ENCODE measurements at regions not wholly inside any gene's neighbourhood (a gene's known extent, or its start where the extent isn't known, plus 50 kb on each side); places are given as distances from the start of the nearest gene placed in this dataset.

GRCh38 chr22:27445881-27446280 lies 355.7 kb downstream of the MN1 start:
- ATAC-seq (replicated peaks in 6 of 8), result no peak
- H3K4me3 ChIP-seq, result no peak overlapping the region
- in situ Hi-C loops (cut with MboI; ENCODE audit: low pct_unique_long_range_greater_than_20kb in 2 of 9, low sequenced_read_pairs in 9 of 9, unreplicated experiment in 9 of 9), result no loop called here
- 20 to 81% (median 80%) methylated on average over 1 to 4 of the region's 10 CpGs; no CpG with 5 or more reads in 5 of the 10 experiments for WGBS, 10 experiments
- no peak overlapping the region for H3K27ac ChIP-seq
- H3K4me1 ChIP-seq (replicated peaks in 1 of 2), result peaks cover 28 to 37% of the 10 kb centered on the region in 2 donors

DNA sequence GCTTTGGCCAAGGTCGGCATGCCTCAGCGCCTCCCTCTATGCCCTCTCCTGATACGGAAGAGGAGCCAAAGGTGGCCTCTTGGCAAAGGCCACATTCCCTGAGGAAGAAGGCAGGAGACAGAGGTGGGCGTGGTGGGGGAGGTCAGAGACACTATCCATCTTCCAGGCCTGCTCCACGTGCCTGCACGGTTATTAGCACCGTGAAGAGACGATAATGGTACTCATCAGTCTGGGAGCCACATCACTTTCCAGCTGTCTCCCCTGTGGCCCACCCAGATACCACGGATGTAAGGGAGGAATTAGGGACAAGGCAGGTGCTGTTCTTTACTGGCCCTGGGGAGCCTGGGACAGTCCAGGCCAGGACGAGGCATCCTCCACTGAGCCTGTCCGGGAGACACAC lies 354.3 kb downstream of the MN1 start:
- in situ Hi-C loops (cut with MboI; ENCODE audit: low pct_unique_long_range_greater_than_20kb in 2 of 9, low sequenced_read_pairs in 9 of 9, unreplicated experiment in 9 of 9), result no loop called here
- WGBS, 10 experiments, result 50 to 83% (median 59%) methylated on average over 1 to 7 of the region's 11 CpGs; no CpG with 5 or more reads in 5 of the 10 experiments
- peak in 3 of 8 experiments; percentile 32 to 59 (median 44) for ATAC-seq (replicated peaks in 6 of 8)
- Histone ChIP-seq H3K27ac (no peak overlapping the region), H3K4me3 (no peak overlapping the region), H3K4me1 (replicated peaks in 1 of 2) (peaks cover 19 to 27% of the 10 kb centered on the region in 2 donors)

- Histone ChIP-seq H3K4me1 (replicated peaks in 1 of 2) (peaks cover 10 to 12% of the 10 kb centered on the region in 2 donors), H3K27ac (no peak overlapping the region), H3K4me3 (no peak overlapping the region)
- in situ Hi-C loops (cut with MboI; ENCODE audit: low pct_unique_long_range_greater_than_20kb in 2 of 9, low sequenced_read_pairs in 9 of 9, unreplicated experiment in 9 of 9), result no loop called here
- no peak for ATAC-seq (replicated peaks in 6 of 8)
Measured at GRCh38 chr22:27450448-27450847, 351.1 kb downstream of the MN1 start.

DNA sequence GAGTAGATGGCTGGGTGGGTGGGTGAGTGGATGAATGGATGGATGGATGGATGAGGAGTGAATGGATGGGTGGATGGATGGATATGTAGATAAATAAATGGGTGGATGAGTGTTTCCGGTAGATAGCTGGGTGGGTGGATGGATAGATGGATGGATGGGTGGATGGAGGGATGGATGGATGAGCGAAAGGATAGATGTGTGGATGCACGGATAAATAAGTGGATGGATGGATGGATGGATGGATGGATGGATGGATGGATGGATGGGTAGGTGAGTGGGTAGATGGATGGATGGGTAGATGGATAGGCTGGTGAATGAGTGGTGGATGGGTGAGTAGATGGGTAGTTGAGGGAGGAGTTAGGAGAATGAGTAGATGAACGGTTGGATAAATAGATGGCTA lies 349.3 kb downstream of the MN1 start:
- WGBS, 10 experiments, result 45 to 93% (median 70%) methylated on average over 1 to 4 of the region's 4 CpGs; no CpG with 5 or more reads in 2 of the 10 experiments
- Histone ChIP-seq H3K27ac (no peak overlapping the region), H3K4me1 (replicated peaks in 1 of 2) (peaks cover 10 to 11% of the 10 kb centered on the region in 2 donors), H3K4me3 (no peak overlapping the region)
- in situ Hi-C loops (cut with MboI; ENCODE audit: low pct_unique_long_range_greater_than_20kb in 2 of 9, low sequenced_read_pairs in 9 of 9, unreplicated experiment in 9 of 9), result no loop called here
- ATAC-seq (replicated peaks in 6 of 8), result no peak

DNA sequence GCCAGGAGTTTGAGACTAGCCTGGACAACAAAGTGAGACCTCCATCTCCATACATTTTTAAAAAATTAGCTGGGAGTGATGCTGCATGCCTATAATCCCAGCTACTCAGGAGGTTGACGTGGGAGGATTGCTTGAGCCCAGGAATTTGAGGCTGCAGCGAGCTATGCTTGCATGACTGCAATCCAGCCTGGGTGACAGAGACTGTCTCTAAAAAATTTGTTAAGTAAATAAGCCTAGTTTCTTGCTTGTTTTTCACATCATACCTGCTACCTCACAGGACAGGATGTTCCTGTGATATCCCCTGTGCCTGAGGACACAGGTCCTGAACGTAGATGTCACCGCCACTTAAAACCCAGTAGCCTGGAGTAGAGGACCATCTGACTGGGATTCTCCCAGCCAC lies 348.6 kb downstream of the MN1 start:
- peaks cover 7 to 12% of the 10 kb centered on the region in 2 donors for H3K4me1 ChIP-seq (replicated peaks in 1 of 2)
- no peak overlapping the region for H3K27ac ChIP-seq
- H3K4me3 ChIP-seq, result no peak overlapping the region
- peak in 2 of 8 experiments; percentile 21 to 71 for ATAC-seq (replicated peaks in 6 of 8)
- in situ Hi-C loops (cut with MboI; ENCODE audit: low pct_unique_long_range_greater_than_20kb in 2 of 9, low sequenced_read_pairs in 9 of 9, unreplicated experiment in 9 of 9), result no loop called here
- 40 to 96% (median 73%) methylated on average over 1 to 4 of the region's 4 CpGs; no CpG with 5 or more reads in 1 of the 10 experiments for WGBS, 10 experiments

GRCh38 chr22:27453725-27454124 lies 347.8 kb downstream of the MN1 start:
- in situ Hi-C loops (cut with MboI; ENCODE audit: low pct_unique_long_range_greater_than_20kb in 2 of 9, low sequenced_read_pairs in 9 of 9, unreplicated experiment in 9 of 9), result no loop called here
- peaks cover 7 to 12% of the 10 kb centered on the region in 2 donors for H3K4me1 ChIP-seq (replicated peaks in 1 of 2)
- H3K4me3 ChIP-seq, result no peak overlapping the region
- 23 to 100% (median 63%) methylated on average over 1 to 3 of the region's 4 CpGs; no CpG with 5 or more reads in 2 of the 10 experiments for WGBS, 10 experiments
- ATAC-seq (replicated peaks in 6 of 8), result no peak
- no peak overlapping the region for H3K27ac ChIP-seq

- Histone ChIP-seq H3K4me3 (no peak overlapping the region), H3K27ac (no peak overlapping the region), H3K4me1 (replicated peaks in 1 of 2) (peaks cover 7 to 12% of the 10 kb centered on the region in 2 donors)
- ATAC-seq (replicated peaks in 6 of 8), result peak in 3 of 8 experiments; percentile 18 to 36 (median 23)
- WGBS, 10 experiments, result 25 to 100% (median 81%) methylated on average over 1 to 4 of the region's 4 CpGs; no CpG with 5 or more reads in 3 of the 10 experiments
- in situ Hi-C loops (cut with MboI; ENCODE audit: low pct_unique_long_range_greater_than_20kb in 2 of 9, low sequenced_read_pairs in 9 of 9, unreplicated experiment in 9 of 9), result no loop called here
Measured at GRCh38 chr22:27454807-27455450, 346.6 kb downstream of the MN1 start.

- H3K4me3 ChIP-seq, result no peak overlapping the region
- peaks cover 7 to 12% of the 10 kb centered on the region in 2 donors for H3K4me1 ChIP-seq (replicated peaks in 1 of 2)
- in situ Hi-C loops (cut with MboI; ENCODE audit: low pct_unique_long_range_greater_than_20kb in 2 of 9, low sequenced_read_pairs in 9 of 9, unreplicated experiment in 9 of 9), result no loop called here
- no peak overlapping the region for H3K27ac ChIP-seq
- WGBS, 10 experiments, result 17 to 100% (median 80%) methylated on average over 1 to 2 of the region's 2 CpGs; no CpG with 5 or more reads in 5 of the 10 experiments
- ATAC-seq (replicated peaks in 6 of 8), result no peak
Measured at GRCh38 chr22:27455526-27455925, 346.0 kb downstream of the MN1 start.

- H3K4me3 ChIP-seq, result no peak overlapping the region
- H3K27ac ChIP-seq, result no peak overlapping the region
- 0 to 83% (median 66%) methylated on average over 1 to 7 of the region's 10 CpGs; no CpG with 5 or more reads in 2 of the 10 experiments for WGBS, 10 experiments
- peaks cover 13 to 19% of the 10 kb centered on the region in 2 donors for H3K4me1 ChIP-seq (replicated peaks in 1 of 2)
- ATAC-seq (replicated peaks in 6 of 8), result peak in 7 of 8 experiments; percentile 30 to 70 (median 42)
- in situ Hi-C loops (cut with MboI; ENCODE audit: low pct_unique_long_range_greater_than_20kb in 2 of 9, low sequenced_read_pairs in 9 of 9, unreplicated experiment in 9 of 9), result no loop called here
Measured at GRCh38 chr22:27456696-27457503, 344.7 kb downstream of the MN1 start.

GRCh38 chr22:27459999-27460398 lies 341.6 kb downstream of the MN1 start:
- 0 to 86% (median 60%) methylated on average over 1 to 3 of the region's 3 CpGs; no CpG with 5 or more reads in 1 of the 10 experiments for WGBS, 10 experiments

DNA sequence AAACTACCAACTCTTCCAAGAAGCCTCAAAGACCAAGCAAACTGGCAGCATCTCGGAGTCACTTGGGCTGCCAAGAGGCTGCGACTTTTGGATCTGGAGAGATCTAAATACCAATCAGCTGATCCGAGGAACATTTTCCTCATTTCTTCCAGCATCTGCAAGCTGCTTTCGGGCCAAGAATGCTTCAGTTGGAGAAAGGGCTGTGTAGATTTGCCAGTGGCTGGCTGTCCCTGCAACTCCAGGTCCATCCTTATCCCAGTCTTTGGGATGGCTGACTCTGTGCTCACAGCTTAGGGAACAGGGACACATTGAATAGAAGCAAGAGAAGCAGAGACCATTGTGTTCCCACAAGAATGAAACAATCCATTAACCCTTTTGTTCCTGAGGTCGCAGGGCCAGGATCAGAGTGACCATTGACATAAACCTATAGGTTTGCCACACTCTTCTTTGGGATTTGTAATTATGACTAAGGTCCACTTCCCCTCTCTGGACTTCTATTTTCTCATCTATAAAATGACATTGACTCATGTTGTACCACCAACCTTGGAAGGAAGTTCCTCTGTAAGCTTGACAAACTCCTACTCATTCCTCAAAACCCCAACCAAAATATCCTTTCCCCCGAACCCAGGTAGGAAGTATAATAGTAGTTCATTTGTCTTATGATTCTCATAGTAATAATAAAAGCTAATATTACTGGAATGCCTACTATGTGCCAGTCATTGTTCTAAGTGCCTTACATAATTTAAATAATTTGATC lies 340.8 kb downstream of the MN1 start:
- in situ Hi-C loops (cut with MboI; ENCODE audit: low pct_unique_long_range_greater_than_20kb in 2 of 9, low sequenced_read_pairs in 9 of 9, unreplicated experiment in 9 of 9), result no loop called here
- peaks cover 19 to 32% of the 10 kb centered on the region in 2 donors for H3K4me1 ChIP-seq (replicated peaks in 1 of 2)
- ATAC-seq (replicated peaks in 6 of 8), result no peak
- no peak overlapping the region for H3K4me3 ChIP-seq
- no peak overlapping the region for H3K27ac ChIP-seq
- 11 to 100% (median 66%) methylated on average over 1 to 6 of the region's 6 CpGs for WGBS, 10 experiments

More at GRCh38 chr22:27459999-27460398, 341.6 kb downstream of the MN1 start:
- ATAC-seq (replicated peaks in 6 of 8), result peak in 1 of 8 experiments; percentile 55
- Histone ChIP-seq H3K4me1 (replicated peaks in 1 of 2) (peaks cover 24 to 34% of the 10 kb centered on the region in 2 donors), H3K4me3 (no peak overlapping the region), H3K27ac (no peak overlapping the region)
- in situ Hi-C loops (cut with MboI; ENCODE audit: low pct_unique_long_range_greater_than_20kb in 2 of 9, low sequenced_read_pairs in 9 of 9, unreplicated experiment in 9 of 9), result no loop called here

GRCh38 chr22:27461470-27461869 lies 340.1 kb downstream of the MN1 start:
- in situ Hi-C loops (cut with MboI; ENCODE audit: low pct_unique_long_range_greater_than_20kb in 2 of 9, low sequenced_read_pairs in 9 of 9, unreplicated experiment in 9 of 9), result no loop called here
- peak in 6 of 8 experiments; percentile 21 to 63 (median 32) for ATAC-seq (replicated peaks in 6 of 8)
- Histone ChIP-seq H3K27ac (peak overlapping the region in 1 of 2 donors; percentile 71), H3K4me1 (replicated peaks in 1 of 2) (peaks cover 18 to 34% of the 10 kb centered on the region in 2 donors), H3K4me3 (no peak overlapping the region)
- 0 to 83% (median 21%) methylated on average over 1 to 3 of the region's 3 CpGs; no CpG with 5 or more reads in 2 of the 10 experiments for WGBS, 10 experiments

Measured in motor neuron (in vitro differentiated cells).